Mucosa of descending colon (tissue), 3 donors: ENCODE measurements at regions not wholly inside any gene's neighbourhood (a gene's known extent, or its start where the extent isn't known, plus 50 kb on each side); places are given as distances from the start of the nearest gene placed in this dataset.

ENCODE experiments used
- ATAC-seq: fragments of 200-7000 bp; cut with Tn5 transposase; one replicate; pipeline ENCODE4 v1.9.1; 2020; ENCODE audit warnings: mild to moderate bottlenecking, moderate library complexity
- DNase-seq, 3 donors: peaks; one replicate each; pipeline ENCODE4 v3.0.0-alpha.2; 2020
- H3K36me3 ChIP-seq: fragments of 200-600 bp; one replicate; pipeline ENCODE4 v1.8.0; 2021; ENCODE audit warnings: low read depth, mild to moderate bottlenecking
- H3K4me1 ChIP-seq: fragments of 200-600 bp; one replicate; pipeline ENCODE4 v1.8.0; 2021; ENCODE audit warnings: low read depth, mild to moderate bottlenecking
- H3K4me3 ChIP-seq: fragments of 200-600 bp; one replicate; pipeline ENCODE4 v1.8.0; 2021; ENCODE audit warnings: mild to moderate bottlenecking
- H3K9me3 ChIP-seq: fragments of 200-600 bp; one replicate; pipeline ENCODE4 v1.8.0; 2021; ENCODE audit warnings: mild to moderate bottlenecking
- intact Hi-C, 2 donors: fragments of 100-400 bp; cut with DNase I in 1 of 2; cut with micrococcal nuclease in 1 of 2; formaldehyde crosslinking; loops; one replicate each; pipeline versions ENCODE4 v1.11.0 to v1.11.1; 2022; cut with DNase I, micrococcal nuclease
- TF ChIP-seq, protein P1 (sequence below): fragments of 200-600 bp; IDR thresholded peaks from one replicate; pipeline ENCODE4 v1.8.0; 2022; ENCODE audit warnings: antibody characterized with exemption, mild to moderate bottlenecking
- donor health status: DM: no; HTN: no; CAD: no; lungs with moderate emphysema.
- donor health status: DM: no; HTN: no; CAD: no.
- donor health status: DM: no; HTN: yes; CAD: no.

DNA sequence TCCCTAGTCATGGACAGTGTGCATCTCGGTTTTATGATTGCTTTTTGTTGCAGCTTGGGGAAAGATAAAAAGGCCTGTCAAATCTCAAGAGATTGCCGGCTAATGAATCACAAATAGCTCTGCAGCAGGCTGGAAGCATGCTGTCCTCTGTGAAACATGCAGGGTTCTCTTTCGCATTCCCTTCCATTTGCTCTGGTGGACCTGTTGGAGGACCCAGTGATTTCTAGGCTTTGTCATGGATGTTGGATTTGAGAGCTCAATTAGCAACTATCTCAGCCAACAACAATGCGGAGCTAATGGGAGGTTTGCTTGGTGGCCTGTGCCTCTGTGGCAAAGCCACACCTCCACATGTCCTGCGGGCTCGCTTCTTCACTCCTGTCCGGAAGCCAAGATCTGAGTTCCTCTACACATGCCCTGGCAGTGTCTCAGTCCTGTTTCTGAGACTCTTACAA is 418.1 kb upstream of the ARGLU1 start:
- no peaks in the 10 kb centered on the region for H3K4me1 ChIP-seq
- no peak for DNase-seq
- intact Hi-C loops, result no loop called here

GRCh38 chr13:106985481-106985880 is 417.5 kb upstream of the ARGLU1 start:
- TF ChIP-seq, protein P1, sequence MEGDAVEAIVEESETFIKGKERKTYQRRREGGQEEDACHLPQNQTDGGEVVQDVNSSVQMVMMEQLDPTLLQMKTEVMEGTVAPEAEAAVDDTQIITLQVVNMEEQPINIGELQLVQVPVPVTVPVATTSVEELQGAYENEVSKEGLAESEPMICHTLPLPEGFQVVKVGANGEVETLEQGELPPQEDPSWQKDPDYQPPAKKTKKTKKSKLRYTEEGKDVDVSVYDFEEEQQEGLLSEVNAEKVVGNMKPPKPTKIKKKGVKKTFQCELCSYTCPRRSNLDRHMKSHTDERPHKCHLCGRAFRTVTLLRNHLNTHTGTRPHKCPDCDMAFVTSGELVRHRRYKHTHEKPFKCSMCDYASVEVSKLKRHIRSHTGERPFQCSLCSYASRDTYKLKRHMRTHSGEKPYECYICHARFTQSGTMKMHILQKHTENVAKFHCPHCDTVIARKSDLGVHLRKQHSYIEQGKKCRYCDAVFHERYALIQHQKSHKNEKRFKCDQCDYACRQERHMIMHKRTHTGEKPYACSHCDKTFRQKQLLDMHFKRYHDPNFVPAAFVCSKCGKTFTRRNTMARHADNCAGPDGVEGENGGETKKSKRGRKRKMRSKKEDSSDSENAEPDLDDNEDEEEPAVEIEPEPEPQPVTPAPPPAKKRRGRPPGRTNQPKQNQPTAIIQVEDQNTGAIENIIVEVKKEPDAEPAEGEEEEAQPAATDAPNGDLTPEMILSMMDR, result no peak
- Histone ChIP-seq H3K4me1 (no peaks in the 10 kb centered on the region), H3K4me3 (no peak overlapping the region), H3K36me3 (no peaks in the 10 kb centered on the region), H3K9me3 (no peaks in the 10 kb centered on the region)
- intact Hi-C loops, result no loop called here
- no peak for DNase-seq
- no peak for ATAC-seq

More for the DNA sequence above, 418.1 kb upstream of the ARGLU1 start:
- ATAC-seq, result no peak
- H3K4me3 ChIP-seq, result no peak overlapping the region
- no peaks in the 10 kb centered on the region for H3K9me3 ChIP-seq
- TF ChIP-seq, protein P1, result no peak
- no peaks in the 10 kb centered on the region for H3K36me3 ChIP-seq

DNA sequence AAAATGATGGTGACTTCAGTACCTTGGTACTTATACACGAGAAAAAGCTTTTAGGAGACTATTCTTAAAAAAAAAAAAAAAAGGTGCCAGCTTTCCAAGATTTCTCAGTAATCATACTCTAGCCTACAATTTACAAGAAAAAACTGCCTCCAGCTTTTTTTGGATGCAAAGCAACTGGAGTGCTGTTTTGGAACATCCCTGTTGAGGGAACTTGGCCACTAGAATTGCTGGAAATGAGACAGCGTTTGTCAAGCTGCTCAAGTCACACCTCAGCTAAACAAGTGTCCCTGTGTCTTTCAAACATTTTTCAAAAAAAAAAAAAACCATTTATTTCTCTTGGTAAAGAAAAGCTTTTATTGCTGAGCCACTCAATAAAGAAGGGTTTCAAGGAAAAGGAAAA is 413.1 kb upstream of the ARGLU1 start:
- intact Hi-C loops, result no loop called here

GRCh38 chr13:106967391-106967790 is 399.5 kb upstream of the ARGLU1 start:
- intact Hi-C loops, result no loop called here
- TF ChIP-seq, protein P1, result no peak
- DNase-seq (no peak), ATAC-seq (no peak)
- Histone ChIP-seq H3K4me1 (no peaks in the 10 kb centered on the region), H3K9me3 (no peaks in the 10 kb centered on the region), H3K4me3 (no peak overlapping the region), H3K36me3 (no peaks in the 10 kb centered on the region)

More for the DNA sequence above, 413.1 kb upstream of the ARGLU1 start:
- TF ChIP-seq, protein P1, result no peak
- Histone ChIP-seq H3K36me3 (no peaks in the 10 kb centered on the region), H3K4me1 (no peaks in the 10 kb centered on the region), H3K4me3 (no peak overlapping the region), H3K9me3 (no peaks in the 10 kb centered on the region)
- no peak for ATAC-seq
- DNase-seq, result no peak

GRCh38 chr13:106963151-106963550 is 395.2 kb upstream of the ARGLU1 start:
- intact Hi-C loops, result no loop called here
- no peak for DNase-seq
- Histone ChIP-seq H3K4me3 (no peak overlapping the region), H3K9me3 (no peaks in the 10 kb centered on the region), H3K4me1 (no peaks in the 10 kb centered on the region), H3K36me3 (no peaks in the 10 kb centered on the region)
- no peak for ATAC-seq
- TF ChIP-seq, protein P1, result no peak

DNA sequence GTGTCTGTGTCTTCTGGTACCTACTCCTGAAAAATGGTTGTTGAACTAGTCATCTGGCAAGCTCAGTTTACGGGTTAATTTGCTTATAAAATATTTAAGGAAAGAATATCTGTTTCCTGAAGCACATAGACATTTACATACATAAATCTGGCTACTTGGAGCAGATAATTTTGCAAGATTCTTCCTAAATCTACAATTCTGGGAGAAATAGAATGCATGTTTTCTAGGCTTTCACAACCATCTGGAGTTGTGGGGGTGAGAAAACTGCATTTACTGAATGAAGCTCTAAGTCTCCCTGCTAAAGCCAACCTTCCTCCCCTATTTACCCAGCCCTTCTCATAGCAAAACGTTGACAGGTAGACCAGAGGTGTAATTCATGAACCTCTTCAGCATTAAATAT is 393.7 kb upstream of the ARGLU1 start:
- no peaks in the 10 kb centered on the region for H3K4me1 ChIP-seq
- no peaks in the 10 kb centered on the region for H3K9me3 ChIP-seq
- ATAC-seq (no peak), DNase-seq (no peak)
- H3K4me3 ChIP-seq, result no peak overlapping the region
- intact Hi-C loops, result no loop called here
- H3K36me3 ChIP-seq, result no peaks in the 10 kb centered on the region
- TF ChIP-seq, protein P1, result no peak
